A549 (cell line): ENCODE measurements at regions not wholly inside any gene's neighbourhood (a gene's known extent, or its start where the extent isn't known, plus 50 kb on each side); places are given as distances from the start of the nearest gene placed in this dataset.

ENCODE experiments used
- ATAC-seq, 2 experiments: fragments of 200-7000 bp in 1 of 2; fragments of >200 bp in 1 of 2; cut with Nextera tagmentation in 1 of 2; cut with Tn5 transposase in 1 of 2; 3 replicates each; pipeline versions ENCODE4 v1.8.0 to v1.9.1; 2018 to 2020; ENCODE audit warnings: mild to moderate bottlenecking in 1 of 2, moderate library complexity in 1 of 2
- CTCF ChIA-PET: fragments of 300-600 bp; sonication (Branson Sonifier 250); formaldehyde crosslinking; extraction: SDS; loops from one replicate; lab custom pipeline; 2021; ENCODE audit warnings: antibody characterized with exemption, inconsistent platforms; lab: Yijun Ruan, JAX
- POLR2A ChIA-PET: fragments of 350-600 bp; formaldehyde crosslinking; extraction: SDS; loops from one replicate; lab custom pipeline; 2021; ENCODE audit warnings: antibody characterized with exemption, inconsistent platforms; lab: Yijun Ruan, JAX
- DNase-seq, 2 experiments: peaks; one replicate each; pipeline versions ENCODE4 v3.0.0 to v3.0.0-alpha.2; 2011 to 2016; ENCODE audit warnings: low read depth in 1 of 2, low spot score in 1 of 2
- FAIRE-seq: peaks from 2 replicates; lab custom pipeline; 2011; peaks lifted over from hg19 to GRCh38; lab: Jason Lieb, UNC
- H3K27ac ChIP-seq, 2 experiments: fragments of >200 bp; sonication (Bioruptor Twin); formaldehyde crosslinking; 3 replicates each; pipeline ENCODE4 v1.5.1; 2016 to 2017
- H3K4me1 ChIP-seq: fragments of >200 bp; sonication (Bioruptor Twin); formaldehyde crosslinking; 3 replicates; pipeline ENCODE4 v1.6.1; 2016
- H3K4me2 ChIP-seq: fragments of >200 bp; sonication (Bioruptor Twin); formaldehyde crosslinking; 3 replicates; pipeline ENCODE4 v1.6.1; 2016
- H3K4me3 ChIP-seq: fragments of >200 bp; sonication (Bioruptor Twin); formaldehyde crosslinking; 3 replicates; pipeline ENCODE4 v1.5.1; 2016
- H3K9me3 ChIP-seq: fragments of >200 bp; sonication (Bioruptor Twin); formaldehyde crosslinking; 3 replicates; pipeline ENCODE4 v1.6.1; 2016
- CBX8 ChIP-seq: fragments of 200-600 bp; sonication (generic); IDR thresholded peaks from 2 replicates; pipeline ENCODE4 v1.6.1; 2016
- CEBPB ChIP-seq, 2 experiments: fragments of >200 bp in 1 of 2; sonication (Bioruptor Twin) in 1 of 2; formaldehyde crosslinking in 1 of 2; IDR thresholded peaks; 2 replicates each; pipeline ENCODE4 v1.6.1; 2012 to 2016
- EHF ChIP-seq: fragments of 250-450 bp; sonication (Bioruptor Pico); IDR thresholded peaks from 2 replicates; pipeline ENCODE4 v1.5.0; 2020; ENCODE audit warnings: mild to moderate bottlenecking
- EHMT2 ChIP-seq: fragments of 200-600 bp; sonication (generic); IDR thresholded peaks from 2 replicates; pipeline ENCODE4 v1.6.1; 2016; ENCODE audit warnings: antibody characterized with exemption, low read depth, mild to moderate bottlenecking, moderate library complexity
- EP300 ChIP-seq, 2 experiments: fragments of >200 bp; sonication (Bioruptor Twin); formaldehyde crosslinking; IDR thresholded peaks; 2 replicates in 1 of 2; 3 replicates in 1 of 2; pipeline ENCODE4 v1.6.1; 2016 to 2017
- FOSL2 ChIP-seq, 2 experiments: fragments of 450-650 bp in 1 of 2; fragments of >200 bp in 1 of 2; sonication (Bioruptor Twin) in 1 of 2; formaldehyde crosslinking; IDR thresholded peaks; 2 replicates each; pipeline versions ENCODE4 v1.5.0 to v1.6.1; 2016 to 2020; ENCODE audit warnings: mild to moderate bottlenecking in 1 of 2, moderate library complexity in 1 of 2
- GATA3 ChIP-seq: IDR thresholded peaks from 2 replicates; pipeline ENCODE4 v1.6.1; 2012; ENCODE audit warnings: borderline replicate concordance
- HEYL ChIP-seq: fragments of 250-450 bp; sonication (Bioruptor Pico); IDR thresholded peaks from 2 replicates; pipeline ENCODE4 v1.8.0; 2021; ENCODE audit warnings: mild to moderate bottlenecking, moderate library complexity
- HMGXB4 ChIP-seq: fragments of 250-450 bp; sonication (Bioruptor Pico); IDR thresholded peaks from 2 replicates; pipeline ENCODE4 v1.5.0; 2021; ENCODE audit warnings: mild to moderate bottlenecking, moderate library complexity, borderline replicate concordance
- HOXA7 ChIP-seq: fragments of 250-450 bp; sonication (Bioruptor Pico); IDR thresholded peaks from 2 replicates; pipeline ENCODE4 v1.5.0; 2020; ENCODE audit warnings: mild to moderate bottlenecking, moderate library complexity
- MAFK ChIP-seq: fragments of 450-650 bp; IDR thresholded peaks from 2 replicates; pipeline ENCODE4 v1.6.1; 2014; ENCODE audit not compliant: partially characterized antibody
- MAZ ChIP-seq: fragments of 150-350 bp; IDR thresholded peaks from 2 replicates; pipeline ENCODE4 v1.6.1; 2014; ENCODE audit warnings: antibody characterized with exemption, low read depth, low read length, borderline replicate concordance
- NR3C1 ChIP-seq: fragments of >200 bp; sonication (Bioruptor Twin); formaldehyde crosslinking; IDR thresholded peaks from 3 replicates; pipeline ENCODE4 v1.6.1; 2017
- PHF8 ChIP-seq: fragments of 200-600 bp; sonication (generic); IDR thresholded peaks from 2 replicates; pipeline ENCODE4 v1.6.1; 2016; ENCODE audit warnings: low read depth, mild to moderate bottlenecking, antibody characterized with exemption, moderate library complexity, borderline replicate concordance
- POLR2AphosphoS2 ChIP-seq: conservative IDR thresholded peaks from 2 replicates; pipeline ENCODE4 v1.6.1; 2012; ENCODE audit warnings: low read length, improper control_type of control experiment, inconsistent platforms
- RAD21 ChIP-seq, 2 experiments: fragments of >200 bp in 1 of 2; sonication (Bioruptor Twin) in 1 of 2; formaldehyde crosslinking in 1 of 2; IDR thresholded peaks in 1 of 2; conservative IDR thresholded peaks in 1 of 2; 2 replicates in 1 of 2; 3 replicates in 1 of 2; pipeline ENCODE4 v1.6.1; 2012 to 2018; ENCODE audit warnings: inconsistent platforms in 1 of 2
- RARB ChIP-seq: fragments of 250-450 bp; sonication (Bioruptor Pico); IDR thresholded peaks from 2 replicates; pipeline ENCODE4 v1.8.0; 2021; ENCODE audit warnings: mild to moderate bottlenecking, moderate library complexity
- SREBF2 ChIP-seq: fragments of 450-650 bp; IDR thresholded peaks from 2 replicates; pipeline ENCODE4 v1.6.1; 2014; ENCODE audit warnings: mild to moderate bottlenecking, moderate library complexity
- TP53 ChIP-seq: fragments of 250-450 bp; sonication (Bioruptor Pico); IDR thresholded peaks from 2 replicates; pipeline ENCODE4 v1.5.0; 2021; ENCODE audit warnings: mild to moderate bottlenecking, moderate library complexity
- ZC3H11A ChIP-seq: fragments of 450-650 bp; IDR thresholded peaks from 2 replicates; pipeline ENCODE4 v1.6.1; 2014; ENCODE audit warnings: antibody characterized with exemption, mild to moderate bottlenecking
- ZFP36 ChIP-seq: fragments of 450-650 bp; IDR thresholded peaks from 2 replicates; pipeline ENCODE4 v1.6.1; 2014; ENCODE audit warnings: borderline replicate concordance; ENCODE audit not compliant: partially characterized antibody
- WGBS: methylation state at CpG from one replicate; pipeline ENCODE4 v1.1.6; 2017; ENCODE audit errors: missing lambda C conversion rate; 5-methylcytosine and 5-hydroxymethylcytosine counted together
- TF ChIP-seq, protein P1 (sequence below): IDR thresholded peaks from 2 replicates; pipeline ENCODE4 v1.6.1; 2012

- TF ChIP-seq POLR2AphosphoS2 (no peak), GATA3 (no peak), EHF (CRISPR knock-in tag) (no peak)
Observed at GRCh38 chr7:46143421-46143820, 222.3 kb upstream of the IGFBP3 start (continued).

- Histone ChIP-seq H3K4me1 (peaks cover 19% of the 10 kb centered on the region), H3K27ac (peak overlapping the region; percentile 50 to 53), H3K4me3 (no peak overlapping the region), H3K9me3 (peaks cover 5% of the 10 kb centered on the region; the same call in 1 of the 3 replicates), H3K4me2 (peak overlapping the region; percentile 51)
- POLR2A ChIA-PET: interaction anchor here (1.1 kb wide), 1 partner anchor 219 kb away, joined by 4 read pairs; no protein-coding TSS in a partner anchor
- CTCF ChIA-PET: interaction anchor here (0.7 to 2.8 kb wide), 4 partner anchors 10 to 221 kb away, joined by 3 to 38 read pairs (median 5); partner anchors contain the start of gene IGFBP3
- FAIRE-seq (peak; percentile 95), ATAC-seq (peak; percentile 82 to 89; a peak in 5 of 6 replicates), DNase-seq (peak in 1 of 2 experiments; percentile 72)
- no peak for TF ChIP-seq FOSL2 (IDR thresholded peaks at IDR 0.05)
- TF ChIP-seq FOSL2 (CRISPR knock-in tag; IDR thresholded peaks at IDR 0.05): peak; percentile 65
- TF ChIP-seq HEYL (CRISPR knock-in tag): no peak
- 0 out of 5 replicates have a peak, but pooled peaks have one; percentile 2 to 17 for TF ChIP-seq RAD21 (conservative IDR thresholded peaks at IDR 0.05 in 1 of 2, IDR thresholded peaks at IDR 0.05 in 1 of 2)
- peak; percentile 21 to 71; a peak in 1 of 5 replicates for TF ChIP-seq EP300 (IDR thresholded peaks at IDR 0.05)
- no peak for TF ChIP-seq HOXA7 (CRISPR knock-in tag)
- no peak for TF ChIP-seq ZC3H11A
- no peak for TF ChIP-seq SREBF2
- no peak for TF ChIP-seq NR3C1
- TF ChIP-seq CEBPB (IDR thresholded peaks at IDR 0.05): peak in 1 of 2 experiments; percentile 65; a peak in 2 of 4 replicates
- TF ChIP-seq GATA3: peak; percentile 86
- TF ChIP-seq PHF8: no peak
- TF ChIP-seq, protein P1, sequence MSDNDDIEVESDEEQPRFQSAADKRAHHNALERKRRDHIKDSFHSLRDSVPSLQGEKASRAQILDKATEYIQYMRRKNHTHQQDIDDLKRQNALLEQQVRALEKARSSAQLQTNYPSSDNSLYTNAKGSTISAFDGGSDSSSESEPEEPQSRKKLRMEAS: 0 out of 2 replicates have a peak, but pooled peaks have one; percentile 32
Observed at GRCh38 chr7:46139079-46139478, 218.0 kb upstream of the IGFBP3 start.

GRCh38 chr7:46137725-46138124, 216.7 kb upstream of the IGFBP3 start:
- Histone ChIP-seq H3K9me3 (no peaks in the 10 kb centered on the region), H3K4me1 (peaks cover 16% of the 10 kb centered on the region), H3K4me3 (no peak overlapping the region), H3K27ac (peak overlapping the region in 1 of 2 experiments; percentile 23; a peak in 2 of 6 replicates), H3K4me2 (no peak overlapping the region; the same call in 2 of the 3 replicates)
- ATAC-seq (no peak), DNase-seq (no peak), FAIRE-seq (no peak)
- TF ChIP-seq GATA3 (no peak), MAZ (no peak), CBX8 (no peak), HMGXB4 (no peak), TP53 (CRISPR knock-in tag) (no peak), ZFP36 (no peak), RARB (CRISPR knock-in tag) (no peak), SREBF2 (no peak)
- ChIA-PET POLR2A (no interaction called here), CTCF (interaction anchor here (2.0 to 2.8 kb wide), 2 partner anchors 215 kb away, joined by 7 to 38 read pairs; partner anchors contain the start of gene IGFBP3)
- 76% methylated on average over 3 of the region's 3 CpGs for WGBS

- no peaks in the 10 kb centered on the region for H3K9me3 ChIP-seq
- TF ChIP-seq MAFK (peak; percentile 91), EHMT2 (no peak), RARB (CRISPR knock-in tag) (no peak), PHF8 (no peak), EP300 (IDR thresholded peaks at IDR 0.05) (no peak)
- TF ChIP-seq, all 56 proteins: peak for 1
- Histone ChIP-seq H3K4me1 (peaks cover 16% of the 10 kb centered on the region), H3K27ac (peak overlapping the region in 1 of 2 experiments; percentile 44; a peak in 3 of 6 replicates), H3K4me3 (no peak overlapping the region), H3K4me2 (no peak overlapping the region)
- no peak for ATAC-seq
- POLR2A ChIA-PET: no interaction called here
- CTCF ChIA-PET: interaction anchor here (2.0 to 4.3 kb wide), 2 partner anchors 213 kb away, joined by 7 to 30 read pairs; no protein-coding TSS in a partner anchor
- no peak for FAIRE-seq
- DNase-seq: no peak
Observed at GRCh38 chr7:46135557-46135956, 214.5 kb upstream of the IGFBP3 start.
